ENCODE measurements at regions not wholly inside any gene's neighbourhood (a gene's known extent, or its start where the extent isn't known, plus 50 kb on each side); places are given as distances from the start of the nearest gene placed in this dataset.

DNA sequence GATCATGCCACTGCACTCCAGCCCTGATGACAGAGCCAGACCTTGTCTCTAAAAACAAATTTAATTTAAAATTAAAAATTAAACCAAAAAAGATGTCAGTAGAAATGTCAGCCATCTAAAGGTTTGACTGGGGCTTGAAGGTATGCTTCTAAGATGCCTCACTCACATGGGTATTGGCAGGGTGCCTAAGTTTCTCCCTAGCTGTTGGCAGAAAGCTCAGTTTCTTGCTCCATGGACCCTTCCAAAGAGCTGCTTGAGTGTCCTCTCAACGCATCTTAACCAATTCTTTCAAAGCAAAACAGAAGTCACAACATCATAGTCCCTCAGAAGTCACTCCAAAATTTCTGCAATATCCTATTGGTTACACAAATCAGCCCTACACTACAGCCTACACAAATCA is 231.0 kb upstream of the ADGRL2 start:
- no peak for DNase-seq

DNA sequence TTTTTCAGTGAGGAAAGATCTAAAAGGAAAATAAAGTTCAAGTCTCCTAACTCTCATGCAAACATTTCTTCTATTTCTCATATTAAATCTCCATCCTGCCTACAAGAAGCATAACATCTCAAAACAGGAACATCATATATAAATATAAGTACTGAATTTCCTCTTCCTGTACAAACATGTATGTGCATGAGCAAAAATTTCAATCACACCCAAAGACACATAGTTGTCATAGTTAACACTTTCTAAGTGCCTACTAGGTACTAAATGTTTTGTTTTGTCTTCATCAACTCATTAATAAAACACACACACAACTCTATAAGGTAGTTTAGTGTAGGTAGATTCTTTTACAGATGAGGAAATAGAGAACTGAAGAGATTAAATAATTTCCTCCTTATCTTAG is 237.1 kb upstream of the ADGRL2 start:
- DNase-seq = no peak

DNA sequence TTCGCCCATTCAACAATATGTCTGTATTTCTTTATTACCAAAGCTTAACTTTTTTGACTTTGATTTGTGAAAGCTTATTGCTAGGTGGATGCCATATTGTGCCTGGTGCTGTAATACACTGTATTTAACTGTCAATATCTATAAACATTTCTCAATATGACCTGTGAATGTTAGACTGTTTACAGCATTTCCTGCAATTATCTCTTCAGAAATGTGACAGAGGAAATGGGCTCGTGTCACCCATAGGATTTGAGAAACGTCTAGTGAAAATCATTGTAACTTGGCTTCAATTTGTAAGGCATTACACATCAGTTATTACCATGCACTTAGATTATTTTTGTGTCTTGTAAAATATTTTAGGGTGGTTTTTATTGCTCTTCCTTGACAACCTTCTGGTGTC is 237.8 kb upstream of the ADGRL2 start:
- no peak for DNase-seq

DNA sequence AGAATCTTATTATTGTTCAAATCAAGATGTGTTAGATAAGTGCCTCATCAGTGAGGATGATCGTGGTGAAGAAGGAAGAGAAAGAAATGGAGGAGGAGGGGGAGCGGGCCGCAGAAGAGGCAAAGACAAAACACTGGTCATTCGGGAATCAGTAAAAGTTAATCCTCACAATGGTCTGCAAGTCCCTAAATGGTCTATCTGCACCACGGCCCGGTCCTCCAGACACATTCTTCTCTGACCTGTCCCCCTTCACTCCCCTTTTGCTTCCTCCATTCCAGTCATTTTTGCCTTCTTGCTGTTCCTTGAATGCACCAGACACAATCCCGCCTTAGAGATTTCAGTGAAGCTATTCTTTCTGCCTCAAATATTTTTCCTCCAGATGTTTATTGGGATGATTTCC is 240.1 kb upstream of the ADGRL2 start:
- no peak for DNase-seq

DNA sequence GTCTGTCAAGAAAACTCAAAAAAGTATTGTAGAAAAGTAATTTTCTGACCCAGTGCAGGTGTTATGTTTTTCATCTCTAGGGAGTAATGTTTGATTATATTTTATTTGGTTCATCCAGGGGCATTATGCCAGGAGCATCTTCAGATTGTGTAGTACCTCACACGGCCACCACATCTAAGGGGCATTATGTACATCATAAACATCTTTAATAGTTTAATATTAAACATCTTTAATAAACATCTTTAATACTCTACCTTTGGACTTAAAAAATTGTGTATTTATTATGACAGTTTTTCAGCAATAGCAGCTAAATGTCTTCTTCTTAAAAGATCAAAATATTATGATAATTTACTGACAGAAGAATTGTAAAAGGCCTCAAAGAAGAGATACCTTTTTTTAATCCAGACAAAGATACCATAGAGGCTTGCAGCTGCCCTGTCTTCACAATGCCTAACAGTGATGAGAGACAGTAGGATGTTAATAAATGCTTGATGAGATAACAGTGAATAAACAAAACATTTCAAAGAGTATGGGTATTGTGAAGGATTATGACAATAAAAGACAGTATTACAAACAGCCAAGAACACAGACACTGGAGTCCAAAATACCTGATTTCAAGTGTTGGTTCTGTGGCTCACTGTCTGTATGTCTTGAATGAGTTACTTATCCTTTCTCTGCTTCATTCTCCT is 240.9 kb upstream of the ADGRL2 start:
- no peak for DNase-seq

DNA sequence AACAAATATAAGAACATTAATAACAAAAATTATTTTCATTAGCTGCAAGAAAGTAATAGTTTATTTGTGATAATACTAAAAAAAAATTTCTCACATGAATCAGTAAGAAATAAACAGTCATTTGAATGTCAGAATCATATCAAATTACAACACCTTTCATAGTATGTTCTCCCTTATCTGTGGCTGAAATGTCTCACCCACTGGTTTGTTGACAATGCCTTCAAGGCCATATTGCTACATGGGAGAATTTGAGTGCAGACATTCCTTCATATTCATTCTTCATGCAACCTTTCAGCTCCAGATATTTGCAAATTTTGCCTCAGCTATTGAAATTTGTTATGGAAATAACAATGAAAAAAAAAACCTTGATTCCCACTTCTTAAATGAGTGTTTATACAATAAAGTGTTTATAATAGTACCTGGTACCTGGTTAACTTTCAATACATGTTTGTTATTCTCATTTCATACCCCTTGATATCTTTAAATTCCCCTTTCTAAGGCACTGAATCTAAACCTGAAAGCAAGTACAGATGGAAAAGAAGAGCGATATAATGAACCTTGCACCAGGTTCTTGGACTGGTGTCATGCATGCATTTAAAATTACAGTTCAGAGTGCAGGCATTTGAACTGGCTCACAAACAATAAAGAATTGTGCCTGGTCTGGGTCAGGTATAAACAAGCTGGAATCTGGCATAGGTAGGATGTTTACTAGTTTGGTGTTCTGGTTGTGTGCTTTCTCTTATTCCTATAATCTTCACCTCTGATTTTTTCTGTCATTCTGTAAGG is 242.2 kb upstream of the ADGRL2 start:
- DNase-seq = no peak

DNA sequence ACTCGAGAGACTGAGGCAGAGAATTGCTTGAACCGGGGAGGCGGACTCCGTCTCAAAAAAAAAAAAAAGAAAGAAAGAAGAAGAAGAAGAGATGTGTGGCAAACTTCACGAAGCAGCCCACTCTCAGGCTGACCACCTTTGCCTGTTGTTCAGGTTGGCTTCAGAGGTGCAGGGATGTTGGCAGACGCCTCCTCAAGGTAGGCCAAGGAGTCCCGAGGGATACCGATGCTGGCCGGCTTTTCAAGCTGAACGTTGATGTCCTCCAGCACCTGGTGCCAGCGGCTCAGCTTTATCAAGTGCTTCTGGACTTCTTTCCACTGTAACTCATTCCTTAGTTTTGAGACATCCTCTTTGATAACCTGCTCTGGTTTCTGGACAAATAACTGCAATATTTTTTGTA is 243.8 kb upstream of the ADGRL2 start:
- DNase-seq = no peak

DNA sequence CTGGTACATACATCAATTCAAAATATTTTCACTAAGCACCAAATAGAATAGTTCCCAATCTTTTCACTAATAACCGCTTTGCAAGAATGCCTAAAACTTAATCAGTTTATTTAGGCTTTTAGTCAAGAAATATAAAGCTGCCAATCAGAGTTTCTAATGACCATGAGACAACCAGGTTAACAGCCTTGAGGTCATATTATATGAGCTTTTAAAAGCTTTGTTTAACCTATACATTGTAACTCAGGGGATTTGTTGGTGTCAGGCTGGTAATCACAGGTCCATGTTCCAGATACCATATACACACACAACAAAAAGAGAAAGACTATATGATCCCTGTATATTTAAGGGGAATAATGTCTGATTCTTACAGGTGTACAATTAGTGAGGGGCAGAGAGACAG is 246.2 kb upstream of the ADGRL2 start:
- DNase-seq = no peak

DNA sequence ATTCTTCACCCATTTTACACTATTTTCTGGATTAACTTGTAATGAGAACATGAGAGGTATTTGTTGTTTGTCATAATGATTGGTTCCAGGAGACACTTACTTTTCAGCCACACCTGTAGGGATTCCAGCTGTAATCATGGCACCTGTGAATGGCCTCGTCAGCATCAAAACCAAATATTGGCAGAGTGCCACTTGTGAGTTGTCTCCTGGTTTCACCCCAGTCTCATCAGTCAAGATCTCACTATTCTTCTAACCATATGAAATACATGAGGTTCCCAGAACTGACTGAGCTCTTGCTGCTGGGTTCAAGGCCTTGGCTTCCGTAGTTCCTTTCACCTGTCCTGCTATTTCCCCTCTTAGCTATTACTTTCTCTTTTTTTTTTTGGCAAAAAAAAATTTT is 246.6 kb upstream of the ADGRL2 start:
- DNase-seq = no peak

DNA sequence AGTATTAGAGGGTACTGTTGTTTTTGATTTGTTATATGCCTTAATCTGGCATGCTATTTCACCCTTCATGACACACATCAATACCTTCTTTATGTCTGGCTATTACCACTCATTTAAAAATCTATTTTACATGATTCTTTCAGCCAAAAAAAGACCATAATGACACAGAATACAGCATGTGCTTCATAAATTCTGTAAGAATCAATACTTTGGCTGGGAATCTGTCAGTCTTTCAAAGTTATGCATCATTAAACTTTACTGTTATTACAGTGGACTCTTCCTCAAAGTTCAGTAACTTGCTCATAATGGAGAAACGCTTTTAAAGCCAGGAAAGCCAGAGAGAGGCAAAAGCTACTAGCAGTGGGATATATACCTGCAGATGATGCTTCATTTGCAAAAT is 247.2 kb upstream of the ADGRL2 start:
- DNase-seq = no peak

DNA sequence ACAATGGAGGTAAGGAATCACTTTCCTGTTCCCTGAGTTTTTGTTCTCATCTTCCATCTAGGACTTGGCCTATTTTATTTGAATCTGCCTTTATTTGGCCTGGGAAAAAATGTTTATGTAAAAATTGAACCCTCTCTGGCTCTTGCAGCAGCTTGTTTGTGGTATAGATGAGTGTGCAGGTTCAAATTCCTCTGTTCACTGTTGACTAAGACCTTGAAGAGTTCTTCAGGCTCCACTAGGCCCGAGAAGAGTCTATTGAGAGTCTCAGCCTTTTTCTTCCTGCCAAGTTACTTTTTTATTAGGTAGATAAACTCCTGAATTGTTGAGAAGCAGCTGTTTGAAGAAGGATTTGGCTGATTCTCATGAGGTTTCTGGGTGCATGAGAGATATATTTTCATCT is 248.8 kb upstream of the ADGRL2 start:
- no peak for DNase-seq

DNA sequence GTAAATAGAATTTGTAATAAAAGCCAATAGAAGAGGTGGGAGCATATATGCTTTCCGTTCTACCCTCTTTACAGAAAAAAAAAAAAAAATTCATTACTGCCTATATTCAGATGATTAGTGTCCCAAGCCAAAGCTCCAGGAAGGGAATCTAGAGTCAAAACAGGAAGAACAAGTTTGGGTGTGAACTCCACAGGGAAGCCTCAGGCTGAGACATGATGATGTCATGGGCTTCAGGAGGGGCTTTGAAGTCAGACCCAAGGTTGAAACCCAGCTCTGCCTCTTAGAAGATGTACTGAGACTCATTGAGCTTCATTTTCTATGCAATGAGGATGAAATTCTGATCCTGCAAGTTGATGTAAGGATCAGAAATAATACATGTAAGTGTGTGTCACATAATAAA is 250.0 kb upstream of the ADGRL2 start:
- DNase-seq = no peak

DNA sequence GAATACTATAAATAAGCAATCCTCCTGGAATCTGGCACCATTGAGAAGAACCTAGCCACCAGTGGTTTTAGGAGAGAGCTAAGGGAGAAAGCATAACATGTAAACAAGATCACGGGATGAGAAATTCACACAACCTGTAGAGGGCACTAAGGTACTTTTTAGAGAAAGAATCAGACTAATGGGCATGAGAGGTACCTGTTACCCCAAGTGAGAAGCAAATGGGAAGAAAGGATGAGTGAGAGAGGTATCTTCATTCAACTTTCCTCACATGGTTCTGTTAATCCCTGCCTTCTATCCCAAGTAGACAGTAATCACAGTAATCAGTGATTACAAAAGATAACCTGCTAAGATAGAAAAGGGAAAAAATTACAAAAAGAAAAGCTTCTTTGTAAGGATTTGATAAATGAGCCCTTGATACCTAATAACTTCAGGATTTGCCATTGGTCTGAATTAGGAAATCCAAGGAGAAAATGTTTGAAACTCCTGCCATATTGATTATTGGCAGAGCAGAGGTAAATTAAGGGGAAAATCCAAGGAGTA is 251.1 kb upstream of the ADGRL2 start:
- peak; percentile 15 for DNase-seq

DNA sequence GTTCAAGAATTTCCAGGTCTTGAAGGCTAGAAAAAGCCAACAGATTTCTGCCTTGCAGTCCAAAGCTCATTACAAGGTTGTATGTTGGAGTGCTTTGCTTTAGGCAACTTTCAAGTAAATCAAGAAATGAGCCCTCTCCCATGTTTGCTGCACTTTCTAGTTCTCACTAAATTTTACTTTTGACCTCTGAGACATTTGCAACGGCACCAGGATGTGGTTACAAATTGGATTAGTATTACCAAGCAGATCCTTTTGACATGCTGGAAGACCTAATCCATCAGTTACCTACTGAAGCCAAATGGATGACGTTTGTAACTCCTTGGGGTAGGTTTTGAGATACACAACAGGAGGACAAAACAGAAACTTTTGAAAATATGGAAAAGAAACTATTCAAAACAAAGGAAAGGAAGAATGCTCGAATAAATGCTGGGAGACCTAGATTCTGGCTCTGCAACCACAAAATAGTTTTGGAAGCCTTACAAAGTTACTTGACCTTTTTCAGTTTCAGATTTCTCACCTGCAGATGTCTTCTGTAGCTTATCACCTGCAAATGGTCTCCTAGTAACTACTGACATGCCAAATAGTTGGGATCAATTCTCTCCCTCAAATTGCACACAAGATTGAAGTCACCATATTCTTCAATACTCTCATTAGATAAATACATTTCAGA is 251.7 kb upstream of the ADGRL2 start:
- no peak for DNase-seq

DNA sequence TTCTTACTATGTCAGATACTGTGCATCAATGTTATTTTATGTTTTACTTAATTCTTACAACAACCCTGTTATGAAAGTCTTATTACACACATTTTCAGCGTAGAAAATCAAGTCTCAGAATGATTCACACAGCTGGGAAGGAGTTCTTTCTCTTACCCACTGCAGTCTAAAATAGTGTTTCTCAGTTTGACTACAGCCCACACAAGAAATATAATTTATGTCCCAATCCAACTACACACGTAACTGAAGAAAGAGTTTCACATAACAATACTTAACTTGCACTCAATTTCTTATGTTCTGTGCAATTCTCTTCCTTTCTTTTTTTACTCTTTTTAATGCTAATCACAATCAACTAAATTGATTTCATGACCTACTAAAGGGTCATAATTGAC is 252.8 kb upstream of the ADGRL2 start:
- DNase-seq = no peak

DNA sequence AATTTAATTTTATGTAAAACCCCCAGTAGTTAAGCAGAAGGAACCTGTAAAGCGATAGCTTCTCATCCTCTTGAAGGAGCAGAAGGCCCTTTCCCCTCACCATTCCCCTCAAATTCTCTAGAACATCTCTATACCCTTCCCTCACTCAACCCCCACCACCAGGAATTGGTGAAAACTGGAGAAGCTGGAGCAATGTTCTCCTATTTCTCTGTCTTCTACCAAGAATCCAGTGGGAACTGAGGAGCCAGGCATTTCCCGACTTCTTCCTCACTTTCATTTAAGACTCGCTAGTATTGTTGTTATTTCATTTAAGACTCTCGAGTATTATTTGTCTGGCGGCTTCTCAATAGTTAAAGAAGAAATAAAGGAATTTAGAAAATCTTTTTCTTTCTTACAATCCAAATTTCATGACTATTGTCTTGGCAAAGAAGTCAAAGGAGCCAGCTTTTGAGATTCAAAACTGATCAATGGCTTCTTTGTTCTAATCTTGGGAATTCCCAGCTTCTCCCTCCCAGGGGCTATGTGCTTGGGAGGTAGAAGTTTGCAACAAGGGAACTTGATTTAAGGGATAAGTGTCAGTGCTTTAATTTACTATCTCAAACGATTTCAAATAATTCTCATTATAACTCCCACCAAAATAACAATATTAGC is 253.3 kb upstream of the ADGRL2 start:
- DNase-seq = no peak

DNA sequence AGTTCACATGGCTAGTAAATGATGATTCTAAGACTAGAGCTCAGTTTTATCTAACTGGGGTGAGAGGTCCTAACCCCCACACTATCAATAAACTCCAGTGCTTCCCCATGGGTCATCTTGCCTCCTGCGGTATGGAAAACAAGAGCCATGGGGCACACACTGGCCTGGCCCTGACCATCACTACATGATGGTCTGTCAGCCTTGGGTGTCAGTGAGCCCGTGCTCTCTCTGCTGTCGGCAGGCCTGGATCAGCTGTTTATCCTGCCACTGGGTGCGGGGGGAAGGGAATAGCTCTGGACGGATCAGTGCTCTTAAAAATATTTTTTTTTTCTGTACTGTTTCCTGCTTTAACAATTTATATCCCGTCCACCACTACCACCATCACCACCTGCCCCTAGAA is 255.0 kb upstream of the ADGRL2 start:
- DNase-seq = no peak

DNA sequence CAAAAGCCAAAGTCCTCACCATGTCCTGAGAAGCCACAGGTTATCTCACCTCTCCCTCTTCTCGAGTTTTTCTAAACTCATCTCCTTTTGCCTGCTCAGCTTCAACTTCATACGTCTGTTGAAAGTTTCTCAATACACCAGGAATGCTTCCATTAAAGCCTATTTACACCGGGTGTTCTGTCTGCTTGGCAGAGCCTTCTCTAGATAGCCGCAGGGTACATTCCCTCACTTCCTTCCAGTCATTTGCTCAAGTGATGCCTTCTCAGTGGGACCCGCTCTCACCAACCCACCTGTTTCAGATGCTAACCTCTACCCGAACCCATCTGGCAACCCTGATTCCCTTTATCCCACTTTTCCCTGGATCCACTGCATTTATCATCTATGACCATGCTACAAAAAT is 257.0 kb upstream of the ADGRL2 start:
- DNase-seq = no peak

DNA sequence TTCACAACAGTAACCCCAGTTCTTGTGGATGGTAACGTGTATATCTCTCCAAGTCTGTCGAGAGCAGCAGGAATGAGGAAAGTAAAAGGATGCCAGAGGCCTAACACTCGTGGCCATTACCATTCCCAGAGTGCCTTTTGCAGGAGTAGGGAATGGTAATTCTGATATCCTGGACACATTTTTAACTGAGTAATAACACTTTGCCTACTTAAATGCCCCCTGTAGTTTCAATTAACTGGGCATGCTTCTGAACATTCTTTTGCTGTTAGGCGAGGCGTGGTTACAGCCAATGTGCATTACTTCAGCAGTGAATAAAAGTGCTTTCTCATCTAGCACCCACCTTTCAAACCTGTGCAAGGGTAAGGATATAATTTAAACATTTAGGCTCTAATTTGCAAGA is 258.5 kb upstream of the ADGRL2 start:
- no peak for DNase-seq

DNA sequence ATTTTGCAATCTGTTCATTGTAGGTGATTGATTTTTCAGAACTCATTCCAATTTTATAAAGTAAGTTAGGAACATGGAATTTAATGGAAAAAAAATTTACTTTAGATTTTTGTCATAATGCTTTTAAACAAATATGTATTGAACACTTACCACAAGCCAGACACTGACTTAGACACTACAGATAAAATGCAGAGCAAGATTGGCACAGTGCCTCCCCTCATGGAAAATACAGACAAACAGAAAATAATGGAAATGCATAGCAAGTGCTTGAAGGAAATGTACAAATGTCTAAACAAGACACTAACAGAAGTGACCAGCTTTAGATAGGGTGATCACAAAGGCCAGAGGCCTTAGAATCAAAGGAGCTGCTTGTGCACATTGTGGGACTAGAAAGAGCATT is 260.5 kb upstream of the ADGRL2 start:
- no peak for DNase-seq

DNA sequence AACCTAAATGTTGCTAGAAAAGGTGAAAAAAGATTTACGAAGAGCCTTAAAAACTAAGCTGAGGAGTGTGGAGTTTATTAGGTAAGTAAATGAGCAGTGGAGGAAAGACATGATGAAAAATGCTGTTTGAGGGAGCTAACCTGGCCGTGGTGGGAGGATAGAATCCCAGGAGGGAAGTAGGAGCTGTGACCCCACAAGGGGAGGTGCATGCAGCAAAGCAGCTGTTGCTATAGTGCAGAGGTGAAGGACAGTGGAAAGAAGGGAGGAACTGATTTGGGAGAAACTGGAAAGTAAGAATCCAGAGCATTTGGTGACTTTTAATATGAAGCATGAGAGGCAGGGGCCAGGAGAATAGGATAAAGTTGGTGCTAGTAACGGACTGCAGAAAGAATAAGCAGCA is 271.7 kb upstream of the ADGRL2 start:
- DNase-seq = no peak

DNA sequence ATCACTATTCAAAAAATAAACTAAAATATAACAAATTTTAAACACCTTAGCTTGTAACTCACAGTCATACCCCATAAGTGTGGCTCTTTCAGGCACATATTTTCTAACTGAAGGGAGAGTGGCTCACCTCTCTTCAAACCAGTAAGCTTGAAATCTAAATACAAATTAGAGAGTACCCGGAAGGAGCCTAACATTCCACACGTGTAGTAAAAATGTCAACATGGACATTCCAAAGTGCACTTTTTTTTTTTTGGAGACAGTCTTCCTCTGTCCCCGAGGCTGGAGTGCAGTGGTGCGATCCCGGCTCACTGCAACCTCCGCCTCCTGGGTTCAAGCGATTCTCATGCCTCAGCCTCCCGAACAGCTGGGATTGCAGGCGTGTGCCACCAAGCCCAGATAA is 275.6 kb upstream of the ADGRL2 start:
- DNase-seq = no peak

DNA sequence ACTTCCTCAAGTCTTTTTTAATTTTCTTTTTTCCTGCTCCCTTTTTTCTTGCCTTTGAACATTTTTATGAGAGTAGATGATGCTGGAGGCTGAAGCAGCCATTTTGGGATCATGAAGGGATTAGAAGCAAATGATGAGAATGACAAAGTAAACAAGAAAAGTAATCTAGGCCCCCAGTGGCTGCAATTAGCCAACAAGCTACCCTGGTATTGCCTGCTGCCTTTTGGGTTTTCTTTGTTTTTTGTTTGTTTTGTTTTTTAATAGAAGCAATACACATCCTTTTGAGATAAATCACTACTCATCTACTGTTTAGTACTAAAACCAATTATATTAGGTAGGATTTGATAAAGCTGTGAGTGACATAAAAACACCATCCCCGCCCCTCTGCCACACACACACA is 280.7 kb upstream of the ADGRL2 start:
- no peak for DNase-seq

DNA sequence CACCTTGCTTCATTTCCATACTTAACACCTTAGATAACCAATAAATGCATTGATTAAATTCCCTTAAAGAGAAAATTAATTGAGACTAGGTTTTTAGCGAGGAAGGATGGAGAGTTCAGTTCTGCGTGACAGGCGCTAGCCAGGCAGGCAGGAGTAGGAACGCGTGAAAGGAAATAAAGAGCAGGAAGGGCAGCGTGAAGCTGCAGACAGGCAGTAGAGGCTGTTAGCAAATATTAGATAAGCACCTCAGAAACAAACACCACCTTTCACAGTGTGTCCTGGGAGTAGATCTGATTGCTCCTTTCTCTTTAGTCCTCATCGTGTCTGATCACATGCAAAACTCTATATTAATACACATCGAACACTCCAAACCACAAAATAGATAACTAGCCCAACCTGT is 282.7 kb upstream of the ADGRL2 start:
- DNase-seq = no peak

All from midbrain (tissue), 1 donor.